Neural progenitor cell (in vitro differentiated cells): ENCODE measurements at regions not wholly inside any gene's neighbourhood (a gene's known extent, or its start where the extent isn't known, plus 50 kb on each side); places are given as distances from the start of the nearest gene placed in this dataset.

Experiments
- CTCF ChIP-seq: fragments of 200-600 bp; sonication (generic); IDR thresholded peaks from 2 replicates; pipeline ENCODE4 v1.5.1; 2017; ENCODE audit warnings: antibody characterized with exemption, mild to moderate bottlenecking
- EZH2 ChIP-seq: fragments of 200-600 bp; sonication (generic); IDR thresholded peaks from 2 replicates; pipeline ENCODE4 v1.6.1; 2017; ENCODE audit warnings: antibody characterized with exemption, mild to moderate bottlenecking, moderate library complexity

- TF ChIP-seq CTCF (no peak), EZH2 (no peak)
These were observed 52.7 kb upstream of the FRMD1 start for GRCh38 chr6:168131464-168132415.
